ENCODE measurements at regions not wholly inside any gene's neighbourhood (a gene's known extent, or its start where the extent isn't known, plus 50 kb on each side); places are given as distances from the start of the nearest gene placed in this dataset.

DNA sequence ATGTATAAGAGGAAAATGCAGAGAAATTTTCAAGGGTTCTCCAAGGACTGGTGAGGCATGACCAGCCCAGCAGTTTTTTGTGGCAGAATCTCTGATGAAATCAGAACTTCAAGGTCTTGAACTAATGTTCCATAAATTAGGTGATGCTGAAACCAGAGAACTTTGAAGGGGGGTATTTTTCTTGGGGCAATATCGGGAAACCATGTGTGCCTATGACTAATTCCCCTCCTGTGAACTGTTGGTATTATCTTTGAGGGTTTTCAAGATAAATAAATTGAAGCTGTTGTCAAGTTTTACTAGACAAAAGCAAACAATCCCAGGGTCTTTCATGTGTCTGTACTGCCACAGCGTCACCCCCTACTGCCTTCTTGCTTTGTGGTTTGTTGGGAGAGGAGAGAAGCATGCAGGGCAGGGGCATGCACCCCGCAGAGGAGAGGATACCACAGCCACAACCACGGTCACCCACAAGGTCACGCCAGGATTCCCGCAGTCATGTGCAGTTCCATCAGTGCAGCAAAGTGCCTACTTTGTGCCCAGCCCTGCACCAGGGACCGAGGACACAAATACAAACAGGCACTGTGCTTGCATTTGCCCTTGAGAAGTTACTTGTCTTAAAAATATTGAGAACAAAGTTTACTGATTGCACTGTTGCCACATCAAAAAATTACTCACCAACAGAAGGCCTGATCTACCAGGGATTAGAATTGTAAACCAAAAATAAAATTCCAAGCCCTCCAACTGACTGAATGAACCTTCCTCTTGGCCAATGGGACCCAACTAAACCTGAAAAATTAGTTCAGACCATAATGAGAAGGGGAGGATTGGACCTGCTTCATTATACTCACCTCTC, 413.3 kb upstream of the TRIB2 start:
- no peak overlapping the region for H2AFZ ChIP-seq (ENCODE audit: low read depth, low read length)
- H3K27me3 ChIP-seq (ENCODE audit: insufficient read depth, low read length) = no peaks in the 10 kb centered on the region
- H3K9me3 ChIP-seq (ENCODE audit: low read length) = no peaks in the 10 kb centered on the region
- H3K36me3 ChIP-seq (ENCODE audit: insufficient read depth, low read length) = no peaks in the 10 kb centered on the region
- peaks cover 23% of the 10 kb centered on the region for H3K4me1 ChIP-seq (ENCODE audit: insufficient read depth, low read length)
- H3K4me3 ChIP-seq (ENCODE audit: low read length) = no peak overlapping the region

DNA sequence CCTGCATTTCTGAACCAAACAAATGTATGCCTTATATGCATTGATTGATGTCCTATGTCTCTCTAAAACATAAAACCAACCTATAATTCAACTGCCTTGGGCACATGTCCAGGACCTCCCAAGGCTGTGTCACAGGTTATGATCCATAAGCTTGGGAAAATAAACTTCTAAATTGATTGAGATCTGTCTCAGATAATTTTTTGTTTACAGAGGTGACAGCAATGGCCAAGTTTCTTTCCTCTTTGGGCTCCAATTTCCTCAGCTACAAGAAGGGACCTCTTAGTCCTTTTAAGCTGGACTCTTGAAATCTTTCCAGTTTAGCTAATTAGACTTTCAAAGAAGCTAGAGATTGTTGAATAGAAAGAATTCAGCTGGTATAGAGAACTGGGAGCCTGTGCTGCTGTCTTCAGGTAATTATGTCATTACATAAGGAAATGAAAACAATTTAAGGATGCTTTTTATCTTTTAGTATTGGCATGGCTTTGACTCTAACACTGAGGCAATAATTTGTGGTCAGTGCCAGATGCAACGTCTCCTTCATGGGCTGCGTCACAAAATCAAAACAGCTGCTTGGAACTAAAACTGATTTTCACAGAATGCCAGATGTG, 412.1 kb upstream of the TRIB2 start:
- Histone ChIP-seq H3K4me1 (ENCODE audit: insufficient read depth, low read length) (peaks cover 23% of the 10 kb centered on the region), H3K4me3 (ENCODE audit: low read length) (no peak overlapping the region)

DNA sequence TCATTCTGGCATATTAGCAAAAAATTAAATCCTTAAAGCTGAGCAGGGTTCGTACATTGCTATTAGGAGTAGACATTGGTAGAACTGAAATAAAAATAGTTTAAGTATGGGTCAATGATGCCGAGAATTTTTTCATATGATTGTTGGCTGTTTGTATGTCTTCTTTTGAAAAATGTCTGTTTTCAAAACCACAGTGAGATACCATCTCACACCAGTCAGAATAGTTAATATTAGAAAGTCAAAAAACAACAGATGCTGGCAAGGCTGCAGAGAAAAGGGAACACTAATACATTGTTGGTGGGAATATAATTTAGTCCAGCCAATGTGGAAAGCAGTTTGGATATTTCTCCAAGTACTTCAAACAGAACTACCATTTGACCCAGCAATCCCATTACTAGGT, 410.8 kb upstream of the TRIB2 start:
- Histone ChIP-seq H3K9me3 (ENCODE audit: low read length) (no peaks in the 10 kb centered on the region), H3K36me3 (ENCODE audit: insufficient read depth, low read length) (no peaks in the 10 kb centered on the region), H3K27me3 (ENCODE audit: insufficient read depth, low read length) (no peaks in the 10 kb centered on the region), H3K4me1 (ENCODE audit: insufficient read depth, low read length) (peaks cover 19% of the 10 kb centered on the region), H2AFZ (ENCODE audit: low read depth, low read length) (no peak overlapping the region), H3K4me3 (ENCODE audit: low read length) (no peak overlapping the region)

More for the DNA sequence above, 412.1 kb upstream of the TRIB2 start:
- Histone ChIP-seq H3K9me3 (ENCODE audit: low read length) (no peaks in the 10 kb centered on the region), H3K27me3 (ENCODE audit: insufficient read depth, low read length) (no peaks in the 10 kb centered on the region), H3K36me3 (ENCODE audit: insufficient read depth, low read length) (no peaks in the 10 kb centered on the region), H2AFZ (ENCODE audit: low read depth, low read length) (no peak overlapping the region)

DNA sequence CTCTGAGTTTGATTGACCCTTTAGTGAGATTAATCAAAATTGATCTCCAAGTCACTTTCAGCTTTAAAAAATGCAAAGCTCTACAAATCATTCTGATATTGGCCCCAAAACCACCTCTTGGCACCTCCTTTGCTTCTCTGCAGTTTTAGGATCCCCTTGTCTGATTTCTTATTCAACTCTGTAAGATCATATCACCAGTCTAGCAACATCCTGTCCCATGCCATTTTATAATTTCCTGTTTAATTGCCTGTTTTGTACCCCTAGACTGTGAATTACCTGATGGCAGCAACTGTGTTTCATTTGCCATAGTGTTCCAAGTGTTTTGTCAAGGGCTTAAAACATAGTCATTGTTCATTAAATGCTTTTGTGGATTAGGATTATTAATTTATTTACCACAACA, 406.3 kb upstream of the TRIB2 start:
- H3K27me3 ChIP-seq (ENCODE audit: insufficient read depth, low read length) = no peaks in the 10 kb centered on the region
- H3K36me3 ChIP-seq (ENCODE audit: insufficient read depth, low read length) = no peaks in the 10 kb centered on the region
- no peak overlapping the region for H2AFZ ChIP-seq (ENCODE audit: low read depth, low read length)
- H3K4me1 ChIP-seq (ENCODE audit: insufficient read depth, low read length) = no peaks in the 10 kb centered on the region
- H3K9me3 ChIP-seq (ENCODE audit: low read length) = no peaks in the 10 kb centered on the region
- H3K4me3 ChIP-seq (ENCODE audit: low read length) = no peak overlapping the region

DNA sequence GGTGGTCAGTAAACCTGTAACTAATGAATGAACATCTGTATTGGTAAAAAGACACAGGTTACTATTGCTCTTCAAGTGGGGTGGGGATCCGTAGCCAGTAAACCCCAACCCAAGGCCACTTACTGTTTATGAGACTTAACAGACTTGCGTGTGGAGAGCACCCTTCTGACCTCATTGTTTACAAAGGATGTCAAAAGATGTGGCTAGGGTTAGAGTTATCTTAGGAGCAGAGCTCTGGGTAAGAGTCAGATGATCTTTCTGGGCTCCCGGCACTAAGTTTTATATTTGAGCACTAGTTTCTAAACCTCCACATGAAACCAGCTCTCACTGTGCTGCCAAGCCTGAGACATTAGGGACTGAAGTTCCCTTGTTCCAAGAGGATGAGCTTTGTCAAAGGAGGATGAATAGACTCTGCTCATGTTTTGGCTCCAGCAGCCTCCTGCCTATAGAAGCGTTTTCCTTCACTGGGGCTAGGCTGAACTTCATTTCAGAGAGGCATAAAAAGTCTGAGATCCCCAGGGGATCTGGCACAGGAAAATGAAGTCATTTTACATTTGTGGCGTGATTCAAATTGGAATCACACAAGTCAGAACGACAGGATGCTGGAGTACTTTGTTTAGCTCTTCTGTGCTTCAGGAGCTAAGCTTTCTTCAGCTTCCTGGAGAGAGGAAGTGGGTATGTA, 403.1 kb upstream of the TRIB2 start:
- H3K27me3 ChIP-seq (ENCODE audit: insufficient read depth, low read length) = no peaks in the 10 kb centered on the region
- no peaks in the 10 kb centered on the region for H3K36me3 ChIP-seq (ENCODE audit: insufficient read depth, low read length)
- H3K9me3 ChIP-seq (ENCODE audit: low read length) = no peaks in the 10 kb centered on the region
- peak overlapping the region; percentile 27 for H2AFZ ChIP-seq (ENCODE audit: low read depth, low read length)
- no peak overlapping the region for H3K4me3 ChIP-seq (ENCODE audit: low read length)
- no peaks in the 10 kb centered on the region for H3K4me1 ChIP-seq (ENCODE audit: insufficient read depth, low read length)

DNA sequence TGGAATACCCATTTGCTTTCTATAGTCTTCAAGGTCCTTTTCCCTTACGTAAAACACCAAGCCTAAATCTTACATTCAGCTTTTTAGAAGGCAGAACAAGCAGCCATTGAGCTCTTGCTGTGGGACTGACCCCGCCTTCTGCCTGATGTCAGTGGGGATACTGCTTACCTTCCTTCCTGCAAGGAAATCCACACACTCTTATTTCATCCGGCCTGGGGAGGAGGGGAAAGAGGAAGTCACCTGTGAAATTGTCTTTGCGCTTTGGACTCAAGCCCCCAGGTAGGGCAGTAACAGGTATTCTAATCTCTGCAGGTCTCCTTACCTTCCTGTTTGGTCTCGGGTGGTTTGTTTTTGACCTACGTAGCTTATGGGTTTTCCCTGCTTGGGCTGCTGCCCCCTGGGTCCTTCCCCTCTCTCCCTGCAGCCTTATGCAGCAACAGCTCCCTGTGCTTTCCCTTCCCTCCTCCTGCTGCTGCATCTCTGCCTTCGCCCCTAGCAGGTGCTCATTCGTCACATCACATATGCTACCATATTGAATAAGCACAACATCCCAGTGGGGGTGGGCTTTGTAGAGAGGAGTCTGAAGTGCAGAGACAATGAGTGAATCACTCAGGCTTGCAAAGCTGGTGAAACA, 402.5 kb upstream of the TRIB2 start:
- Histone ChIP-seq H3K4me1 (ENCODE audit: insufficient read depth, low read length) (no peaks in the 10 kb centered on the region), H3K27me3 (ENCODE audit: insufficient read depth, low read length) (no peaks in the 10 kb centered on the region), H2AFZ (ENCODE audit: low read depth, low read length) (peak overlapping the region; percentile 27), H3K4me3 (ENCODE audit: low read length) (no peak overlapping the region), H3K9me3 (ENCODE audit: low read length) (no peaks in the 10 kb centered on the region), H3K36me3 (ENCODE audit: insufficient read depth, low read length) (no peaks in the 10 kb centered on the region)

DNA sequence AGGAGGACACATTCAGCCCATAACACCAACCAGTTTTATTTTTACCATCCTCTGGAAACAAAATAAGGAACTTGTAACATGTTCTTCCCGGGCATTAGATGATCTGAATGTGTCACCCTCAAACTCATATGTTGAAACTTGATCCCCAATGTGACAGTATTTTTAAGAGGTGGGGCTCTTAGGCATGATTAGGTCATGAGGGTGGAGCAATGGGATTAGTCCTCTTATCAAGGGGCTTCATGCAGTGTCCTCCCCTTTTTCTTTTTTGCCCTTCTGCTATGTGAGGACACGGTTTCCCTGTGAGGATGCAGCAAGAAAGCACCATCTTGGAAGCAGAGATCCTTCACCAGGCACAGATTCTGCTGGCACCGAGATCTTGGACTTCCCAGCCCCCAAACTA, 401.5 kb upstream of the TRIB2 start:
- Histone ChIP-seq H3K4me3 (ENCODE audit: low read length) (no peak overlapping the region), H3K36me3 (ENCODE audit: insufficient read depth, low read length) (no peaks in the 10 kb centered on the region), H3K9me3 (ENCODE audit: low read length) (no peaks in the 10 kb centered on the region), H2AFZ (ENCODE audit: low read depth, low read length) (no peak overlapping the region), H3K27me3 (ENCODE audit: insufficient read depth, low read length) (no peaks in the 10 kb centered on the region), H3K4me1 (ENCODE audit: insufficient read depth, low read length) (no peaks in the 10 kb centered on the region)

DNA sequence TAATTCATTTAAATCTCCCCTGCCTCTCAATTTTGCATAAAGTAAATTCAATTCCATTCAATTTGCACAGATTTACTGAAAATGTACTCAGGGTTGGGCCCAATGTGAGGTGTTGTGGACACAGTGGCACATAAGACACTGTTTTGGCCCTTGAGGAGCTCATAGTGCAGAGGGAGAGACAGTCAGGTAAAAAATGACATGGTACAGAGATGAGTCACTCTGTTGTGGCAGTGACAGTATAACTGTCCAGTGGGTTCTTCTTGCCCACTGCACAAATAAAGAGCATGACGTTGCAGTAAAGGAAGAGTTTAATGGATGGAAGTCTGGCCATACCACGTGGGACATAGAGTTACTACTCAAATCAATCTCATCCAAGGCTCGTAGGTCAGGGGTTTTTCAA, 400.3 kb upstream of the TRIB2 start:
- no peak overlapping the region for H3K4me3 ChIP-seq (ENCODE audit: low read length)
- no peaks in the 10 kb centered on the region for H3K36me3 ChIP-seq (ENCODE audit: insufficient read depth, low read length)
- H3K4me1 ChIP-seq (ENCODE audit: insufficient read depth, low read length) = no peaks in the 10 kb centered on the region
- no peaks in the 10 kb centered on the region for H3K9me3 ChIP-seq (ENCODE audit: low read length)
- H2AFZ ChIP-seq (ENCODE audit: low read depth, low read length) = no peak overlapping the region
- H3K27me3 ChIP-seq (ENCODE audit: insufficient read depth, low read length) = no peaks in the 10 kb centered on the region

DNA sequence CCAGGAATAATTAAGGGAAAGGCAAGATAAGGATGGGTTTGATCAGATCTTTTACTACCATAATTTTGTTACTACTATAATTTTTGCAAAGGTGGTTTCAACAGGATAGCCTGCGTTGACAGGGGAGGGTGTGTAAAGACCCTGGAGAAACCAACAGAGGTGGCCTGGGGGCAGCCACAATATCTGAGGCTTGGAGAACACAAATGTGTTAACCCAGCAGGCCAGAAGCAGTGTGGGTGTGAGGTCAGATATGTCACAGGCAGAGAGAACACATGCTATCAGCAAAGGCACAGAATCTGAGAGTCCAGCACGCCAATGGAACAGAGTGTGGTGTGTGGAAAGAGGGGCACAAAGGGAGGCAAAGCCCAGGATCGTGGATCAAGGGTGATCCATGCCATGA, 399.4 kb upstream of the TRIB2 start:
- H3K4me1 ChIP-seq (ENCODE audit: insufficient read depth, low read length) = no peaks in the 10 kb centered on the region
- no peaks in the 10 kb centered on the region for H3K9me3 ChIP-seq (ENCODE audit: low read length)
- no peak overlapping the region for H2AFZ ChIP-seq (ENCODE audit: low read depth, low read length)
- no peak overlapping the region for H3K4me3 ChIP-seq (ENCODE audit: low read length)
- no peaks in the 10 kb centered on the region for H3K36me3 ChIP-seq (ENCODE audit: insufficient read depth, low read length)
- no peaks in the 10 kb centered on the region for H3K27me3 ChIP-seq (ENCODE audit: insufficient read depth, low read length)

DNA sequence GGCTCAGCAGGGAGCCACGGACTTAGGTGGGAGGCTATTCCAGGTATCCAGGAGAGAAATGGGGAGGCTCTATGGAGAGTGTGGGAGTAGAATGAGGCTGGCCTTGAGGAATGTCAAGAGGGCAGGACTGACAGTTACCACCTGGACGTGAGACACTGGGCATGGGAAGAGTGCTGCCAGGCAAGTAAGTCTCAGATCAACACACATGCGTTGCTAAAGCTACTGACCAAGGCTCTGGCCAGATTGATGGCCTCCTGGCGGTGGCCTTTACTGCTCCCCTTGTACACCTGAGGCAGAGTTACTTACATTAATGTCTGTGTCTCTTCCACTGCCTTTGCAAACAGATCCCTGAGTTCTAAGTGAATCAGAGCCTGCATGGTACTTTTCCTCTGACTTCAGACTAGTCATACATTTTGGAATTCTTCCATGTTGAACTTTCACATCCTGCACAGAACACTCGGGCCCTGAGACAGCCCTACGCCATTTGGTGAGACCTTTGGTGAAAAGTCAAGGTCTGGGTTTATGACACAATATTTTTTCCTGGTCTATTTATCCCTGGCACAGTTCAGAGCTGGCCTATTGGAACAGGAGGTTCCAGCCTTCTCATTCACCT, 398.8 kb upstream of the TRIB2 start:
- Histone ChIP-seq H3K36me3 (ENCODE audit: insufficient read depth, low read length) (no peaks in the 10 kb centered on the region), H3K27me3 (ENCODE audit: insufficient read depth, low read length) (no peaks in the 10 kb centered on the region), H3K4me3 (ENCODE audit: low read length) (no peak overlapping the region), H3K4me1 (ENCODE audit: insufficient read depth, low read length) (no peaks in the 10 kb centered on the region), H3K9me3 (ENCODE audit: low read length) (no peaks in the 10 kb centered on the region), H2AFZ (ENCODE audit: low read depth, low read length) (no peak overlapping the region)

DNA sequence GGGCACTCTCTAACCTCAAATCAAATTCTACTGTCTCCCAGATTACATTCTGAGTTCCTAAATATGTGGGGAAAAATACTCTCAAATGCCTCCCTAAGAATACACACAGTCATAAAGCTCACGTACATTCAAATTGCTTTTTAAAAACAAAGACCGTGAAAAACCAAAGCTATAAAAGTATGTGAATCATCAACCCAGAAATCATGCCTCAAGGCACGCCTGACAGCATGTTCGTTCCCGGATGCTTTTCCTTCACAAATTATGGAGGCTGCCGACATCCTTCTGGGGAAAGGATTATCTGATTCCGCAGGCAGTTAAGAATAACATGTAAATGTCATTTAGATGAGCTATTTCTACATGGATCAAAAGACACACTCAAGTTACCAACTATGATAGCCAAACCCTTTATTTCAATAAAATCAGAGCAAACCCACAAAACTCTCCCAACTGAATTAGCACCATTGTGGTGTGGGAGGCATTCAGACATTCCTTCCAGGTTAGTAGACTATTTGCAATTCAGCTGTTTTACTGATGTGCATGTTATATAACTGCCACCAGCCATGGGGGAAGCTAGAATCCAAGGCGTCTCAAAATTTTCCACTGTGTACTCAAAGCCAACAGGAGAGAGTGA, 398.2 kb upstream of the TRIB2 start:
- no peaks in the 10 kb centered on the region for H3K27me3 ChIP-seq (ENCODE audit: insufficient read depth, low read length)
- H3K4me1 ChIP-seq (ENCODE audit: insufficient read depth, low read length) = no peaks in the 10 kb centered on the region
- H2AFZ ChIP-seq (ENCODE audit: low read depth, low read length) = no peak overlapping the region
- no peaks in the 10 kb centered on the region for H3K9me3 ChIP-seq (ENCODE audit: low read length)
- no peaks in the 10 kb centered on the region for H3K36me3 ChIP-seq (ENCODE audit: insufficient read depth, low read length)
- H3K4me3 ChIP-seq (ENCODE audit: low read length) = no peak overlapping the region

DNA sequence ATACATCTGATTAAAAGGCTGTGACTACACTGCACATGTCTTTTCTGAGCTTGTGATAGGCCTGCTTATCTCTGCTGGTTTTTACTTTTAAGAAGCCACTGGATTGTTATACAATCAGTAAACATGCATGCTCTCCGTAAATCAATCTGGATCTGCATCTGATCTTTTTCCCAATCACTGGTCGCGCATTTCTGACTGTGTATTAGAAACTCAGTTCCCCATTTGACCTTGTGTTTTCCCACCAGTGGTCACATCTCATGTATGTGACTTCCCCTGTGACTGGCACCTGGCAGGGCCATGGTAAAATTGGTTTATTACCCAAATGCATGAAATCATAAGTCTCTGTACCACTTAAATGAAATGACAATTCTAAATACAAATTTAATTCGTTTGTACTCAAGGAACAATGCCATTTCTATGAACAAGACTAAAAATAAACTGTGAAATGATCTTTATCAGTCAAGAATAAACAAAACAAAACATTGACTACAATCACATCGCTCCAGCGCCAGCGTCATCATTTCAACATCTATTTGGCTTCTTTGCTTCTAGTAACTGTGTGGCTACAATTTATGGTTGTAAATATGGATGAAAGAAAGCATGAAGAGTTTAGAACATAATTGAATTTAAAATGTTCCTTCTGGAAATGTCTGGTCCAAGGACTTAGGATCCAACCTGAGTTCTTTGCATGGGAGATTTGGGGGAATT, 396.6 kb upstream of the TRIB2 start:
- no peak overlapping the region for H3K4me3 ChIP-seq (ENCODE audit: low read length)
- no peaks in the 10 kb centered on the region for H3K9me3 ChIP-seq (ENCODE audit: low read length)
- H3K4me1 ChIP-seq (ENCODE audit: insufficient read depth, low read length) = no peaks in the 10 kb centered on the region
- no peaks in the 10 kb centered on the region for H3K36me3 ChIP-seq (ENCODE audit: insufficient read depth, low read length)
- no peaks in the 10 kb centered on the region for H3K27me3 ChIP-seq (ENCODE audit: insufficient read depth, low read length)
- no peak overlapping the region for H2AFZ ChIP-seq (ENCODE audit: low read depth, low read length)
